HEK293 (cell line): ENCODE measurements at regions not wholly inside any gene's neighbourhood (a gene's known extent, or its start where the extent isn't known, plus 50 kb on each side); places are given as distances from the start of the nearest gene placed in this dataset.

Experiments
- CTCF ChIA-PET: fragments of 350-600 bp; formaldehyde crosslinking; extraction: SDS; loops from one replicate; lab custom pipeline; 2021; ENCODE audit warnings: antibody characterized with exemption; lab: Yijun Ruan, JAX
- POLR2A ChIA-PET: fragments of 300-600 bp; formaldehyde crosslinking; extraction: SDS; loops from one replicate; lab custom pipeline; 2020; ENCODE audit warnings: antibody characterized with exemption, inconsistent platforms; lab: Yijun Ruan, JAX
- H3K27ac ChIP-seq: fragments of 200-500 bp; sonication (Bioruptor generic); 2 replicates; pipeline ENCODE4 v1.5.1; 2014; ENCODE audit warnings: low read depth, low read length, control low read depth, inconsistent platforms; ENCODE audit errors: extremely low read depth
- H3K36me3 ChIP-seq, 2 experiments: fragments of 200-500 bp in 1 of 2; sonication (Bioruptor generic) in 1 of 2; 1 replicate in 1 of 2; 2 replicates in 1 of 2; pipeline ENCODE4 v1.5.1; 2014 to 2017; ENCODE audit warnings: inconsistent platforms in 2 of 2, low read length in 2 of 2; ENCODE audit not compliant: control insufficient read depth in 2 of 2, insufficient read depth in 1 of 2
- H3K4me1 ChIP-seq: fragments of 200-500 bp; sonication (Bioruptor generic); 2 replicates; pipeline ENCODE4 v1.5.1; 2014; ENCODE audit warnings: mild to moderate bottlenecking, low read length, inconsistent platforms; ENCODE audit not compliant: control insufficient read depth, insufficient read depth
- H3K4me3 ChIP-seq: 2 replicates; pipeline ENCODE4 v1.5.1; 2011; ENCODE audit warnings: low read depth, mild to moderate bottlenecking, control low read depth, low read length, moderate library complexity
- H3K9me3 ChIP-seq: fragments of 200-500 bp; sonication (Bioruptor generic); 2 replicates; pipeline ENCODE4 v1.5.1; 2014; ENCODE audit warnings: low read depth, low read length, inconsistent platforms; ENCODE audit not compliant: control insufficient read depth, insufficient read depth
- MEIS1 ChIP-seq: sonication (generic); formaldehyde crosslinking; IDR thresholded peaks from 2 replicates; pipeline ENCODE4 v1.8.1; 2022; ENCODE audit warnings: missing genetic modification reagents, mild to moderate bottlenecking, borderline replicate concordance
- PBX3 ChIP-seq: sonication (generic); formaldehyde crosslinking; IDR thresholded peaks from 2 replicates; pipeline ENCODE4 v1.8.1; 2022; ENCODE audit warnings: mild to moderate bottlenecking, moderate library complexity, missing genetic modification reagents
- REST ChIP-seq: fragments of 450-650 bp; formaldehyde crosslinking; IDR thresholded peaks from 2 replicates; pipeline ENCODE4 v1.5.1; 2016; ENCODE audit warnings: missing biosample characterization, missing genetic modification characterization
- SP3 ChIP-seq: fragments of 450-650 bp; formaldehyde crosslinking; IDR thresholded peaks from 2 replicates; pipeline ENCODE4 v1.5.1; 2016; ENCODE audit warnings: missing biosample characterization, missing genetic modification characterization
- YY2 ChIP-seq: fragments of 450-650 bp; formaldehyde crosslinking; IDR thresholded peaks from 2 replicates; pipeline ENCODE4 v1.5.1; 2016; ENCODE audit warnings: missing biosample characterization, missing genetic modification characterization
- ZFP3 ChIP-seq: fragments of 450-650 bp; formaldehyde crosslinking; IDR thresholded peaks from 2 replicates; pipeline ENCODE4 v1.5.1; 2016; ENCODE audit warnings: low read depth, missing biosample characterization, missing genetic modification characterization
- ZFP69B ChIP-seq: fragments of 450-650 bp; formaldehyde crosslinking; IDR thresholded peaks from 2 replicates; pipeline ENCODE4 v1.5.1; 2016; ENCODE audit warnings: missing biosample characterization, missing genetic modification characterization
- ZNF266 ChIP-seq: fragments of 450-650 bp; formaldehyde crosslinking; IDR thresholded peaks from 2 replicates; pipeline ENCODE4 v1.5.1; 2016; ENCODE audit warnings: missing biosample characterization, missing genetic modification characterization, low read depth
- ZNF423 ChIP-seq: fragments of 450-650 bp; formaldehyde crosslinking; IDR thresholded peaks from 2 replicates; pipeline ENCODE4 v1.5.1; 2016; ENCODE audit warnings: missing biosample characterization, missing genetic modification characterization
- ZNF433 ChIP-seq: fragments of 450-650 bp; formaldehyde crosslinking; IDR thresholded peaks from 2 replicates; pipeline ENCODE4 v1.5.1; 2016; ENCODE audit warnings: missing biosample characterization, missing genetic modification characterization, low read depth
- ZNF654 ChIP-seq: fragments of 450-650 bp; formaldehyde crosslinking; IDR thresholded peaks from 2 replicates; pipeline ENCODE4 v1.5.1; 2016; ENCODE audit warnings: low read depth, missing biosample characterization, missing genetic modification characterization
- ZNF664 ChIP-seq: fragments of 450-650 bp; formaldehyde crosslinking; IDR thresholded peaks from 2 replicates; pipeline ENCODE4 v1.5.1; 2016; ENCODE audit warnings: missing biosample characterization, missing genetic modification characterization
- ZNF677 ChIP-seq: fragments of 450-650 bp; IDR thresholded peaks from 2 replicates; pipeline ENCODE4 v1.5.0; 2018; ENCODE audit warnings: missing biosample characterization, mild to moderate bottlenecking, missing genetic modification characterization, moderate library complexity
- ZSCAN4 ChIP-seq: fragments of 450-650 bp; formaldehyde crosslinking; IDR thresholded peaks from 2 replicates; pipeline ENCODE4 v1.5.1; 2017; ENCODE audit warnings: missing biosample characterization, missing genetic modification characterization

GRCh38 chr1:36696261-36696940 lies 213.7 kb upstream of the CSF3R start:
- H3K27ac ChIP-seq = no peak overlapping the region
- CTCF ChIA-PET = interaction anchor here (1.3 kb wide), 1 partner anchor 87 kb away, joined by 4 read pairs; no protein-coding TSS in a partner anchor

GRCh38 chr1:36693603-36694002 lies 210.9 kb upstream of the CSF3R start:
- TF ChIP-seq ZSCAN4 (tag by site-specific recombination) (0 out of 2 replicates have a peak, but pooled peaks have one; percentile 36), ZNF266 (tag by site-specific recombination) (no peak)
- ChIA-PET CTCF (interaction anchor here (1.1 kb wide), 1 partner anchor 117 kb away, joined by 4 read pairs; no protein-coding TSS in a partner anchor), POLR2A (no interaction called here)
- no peak overlapping the region for H3K27ac ChIP-seq
- H3K36me3 ChIP-seq = no peaks in the 10 kb centered on the region
- H3K4me3 ChIP-seq = no peak overlapping the region
- no peaks in the 10 kb centered on the region for H3K4me1 ChIP-seq
- no peaks in the 10 kb centered on the region for H3K9me3 ChIP-seq

More at GRCh38 chr1:36696261-36696940, 213.7 kb upstream of the CSF3R start:
- H3K4me3 ChIP-seq = no peak overlapping the region
- TF ChIP-seq SP3 (no peak), ZNF677 (tag by site-specific recombination) (no peak), MEIS1 (CRISPR knock-in tag) (no peak), ZNF664 (tag by site-specific recombination) (no peak), REST (no peak), ZNF654 (tag by site-specific recombination) (no peak), ZFP69B (tag by site-specific recombination) (no peak), ZNF423 (no peak)
- H3K9me3 ChIP-seq = no peaks in the 10 kb centered on the region
- no peaks in the 10 kb centered on the region for H3K36me3 ChIP-seq
- H3K4me1 ChIP-seq = no peaks in the 10 kb centered on the region
- POLR2A ChIA-PET = no interaction called here

GRCh38 chr1:36693161-36693525 lies 210.4 kb upstream of the CSF3R start:
- H3K27ac ChIP-seq = no peak overlapping the region
- H3K36me3 ChIP-seq = no peaks in the 10 kb centered on the region
- CTCF ChIA-PET = interaction anchor here (1.1 kb wide), 1 partner anchor 117 kb away, joined by 4 read pairs; no protein-coding TSS in a partner anchor
- TF ChIP-seq YY2 (tag by site-specific recombination) (no peak), ZNF433 (tag by site-specific recombination) (no peak)
- H3K9me3 ChIP-seq = no peaks in the 10 kb centered on the region
- H3K4me1 ChIP-seq = no peaks in the 10 kb centered on the region
- POLR2A ChIA-PET = no interaction called here
- H3K4me3 ChIP-seq = no peak overlapping the region

- CTCF ChIA-PET = interaction anchor here (1.1 kb wide), 1 partner anchor 116 kb away, joined by 4 read pairs; no protein-coding TSS in a partner anchor
- peak; percentile 80 for TF ChIP-seq ZFP3 (tag by site-specific recombination)
- no peak for TF ChIP-seq PBX3
These were observed 209.9 kb upstream of the CSF3R start for GRCh38 chr1:36692465-36693160.

More at GRCh38 chr1:36692465-36693160, 209.9 kb upstream of the CSF3R start:
- H3K4me3 ChIP-seq = no peak overlapping the region
- H3K27ac ChIP-seq = no peak overlapping the region
- POLR2A ChIA-PET = no interaction called here
- H3K9me3 ChIP-seq = no peaks in the 10 kb centered on the region
- H3K4me1 ChIP-seq = no peaks in the 10 kb centered on the region
- no peaks in the 10 kb centered on the region for H3K36me3 ChIP-seq
